Activated T-cell treated with anti-CD3 and anti-CD28 coated beads for 48 hours (primary cell): ENCODE measurements at regions not wholly inside any gene's neighbourhood (a gene's known extent, or its start where the extent isn't known, plus 50 kb on each side); places are given as distances from the start of the nearest gene placed in this dataset.
"Not testable (repeated sequence)": the region's sequence is repeated elsewhere in the genome, so short reads cannot be mapped to it uniquely, and the experiment has no call there.

Experiments used
- DNase-seq: peaks from one replicate; pipeline ENCODE4 v3.0.0-alpha.2; 2020; ENCODE audit warnings: low read depth

GRCh38 chr17:16870253-16871245, 101.4 kb downstream of the TNFRSF13B start:
- no peak for DNase-seq

- not testable (repeated sequence) for DNase-seq
Observed at GRCh38 chr17:16869531-16870252, 102.2 kb downstream of the TNFRSF13B start.

GRCh38 chr17:16868616-16869015, 103.3 kb downstream of the TNFRSF13B start:
- not testable (repeated sequence) for DNase-seq

DNA sequence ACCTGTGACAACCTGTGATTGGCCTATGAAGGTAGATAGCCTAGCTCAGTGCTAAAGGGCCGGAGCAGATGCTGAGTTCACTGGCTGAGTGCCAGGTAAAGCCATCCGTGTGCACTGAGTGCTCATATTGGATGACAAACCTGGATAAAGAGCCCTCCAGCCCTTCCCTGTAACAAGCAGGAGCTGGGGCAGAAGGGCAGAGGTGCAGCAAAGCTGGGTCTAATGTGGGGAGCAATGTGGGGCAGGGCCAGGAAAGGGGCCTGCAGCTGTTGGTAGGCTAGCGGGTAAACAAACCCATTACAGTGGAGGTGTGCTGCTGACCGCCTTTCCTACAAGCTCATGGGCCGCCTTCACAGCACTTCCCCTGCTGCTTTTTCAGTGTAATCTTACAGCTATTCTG, 104.4 kb downstream of the TNFRSF13B start:
- DNase-seq, result not testable (repeated sequence)

DNA sequence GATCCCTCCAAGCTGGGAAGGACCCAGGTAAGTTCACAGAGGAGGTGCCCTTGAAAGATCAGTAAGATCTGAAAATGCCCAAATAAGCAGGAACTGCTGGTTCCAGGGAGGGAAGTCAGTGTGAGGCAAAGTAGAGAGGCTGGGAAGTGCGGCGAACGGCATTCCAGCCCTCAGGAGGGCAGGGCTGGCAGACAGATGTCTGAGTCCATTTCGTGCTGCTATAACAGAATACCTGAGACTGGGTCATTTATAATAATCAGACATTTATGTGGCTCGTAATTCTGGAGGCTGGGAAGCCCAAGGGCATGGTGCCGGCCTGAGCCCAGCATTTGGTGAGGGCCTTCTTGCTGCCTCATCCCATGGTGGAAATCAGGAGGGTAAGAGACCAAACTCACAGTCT, 105.1 kb downstream of the TNFRSF13B start:
- DNase-seq, result not testable (repeated sequence)

GRCh38 chr17:16866436-16866835, 105.5 kb downstream of the TNFRSF13B start:
- DNase-seq, result no peak

- DNase-seq, result not testable (repeated sequence)
Observed at GRCh38 chr17:16865704-16866103, 106.2 kb downstream of the TNFRSF13B start.

- DNase-seq, result not testable (repeated sequence)
Observed at GRCh38 chr17:16865077-16865613, 106.8 kb downstream of the TNFRSF13B start.

- DNase-seq, result not testable (repeated sequence)
Observed at GRCh38 chr17:16864462-16865076, 107.3 kb downstream of the TNFRSF13B start.

DNA sequence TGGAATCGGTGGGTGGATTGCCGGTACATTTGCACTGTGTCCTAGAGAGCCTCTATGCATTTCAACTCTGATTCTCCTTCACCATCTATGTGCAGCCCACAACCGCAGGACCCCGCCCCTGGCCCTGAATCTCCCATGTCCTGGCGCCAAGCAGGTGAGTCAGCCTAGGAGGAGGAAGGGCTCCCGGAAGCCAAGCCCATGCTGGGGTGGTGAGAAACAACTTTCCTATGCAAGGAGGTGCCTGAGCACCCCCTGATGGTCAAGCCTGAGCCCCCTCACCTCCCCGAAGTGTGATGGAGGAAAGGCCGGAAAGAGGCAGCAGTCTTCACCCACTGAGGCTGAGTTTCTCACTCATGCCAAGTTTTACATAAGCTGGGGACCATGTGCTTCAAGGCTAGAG, 110.8 kb downstream of the TNFRSF13B start:
- DNase-seq, result not testable (repeated sequence)

GRCh38 chr17:16860467-16860866, 111.5 kb downstream of the TNFRSF13B start:
- DNase-seq, result not testable (repeated sequence)

GRCh38 chr17:16859515-16859914, 112.4 kb downstream of the TNFRSF13B start:
- not testable (repeated sequence) for DNase-seq

DNA sequence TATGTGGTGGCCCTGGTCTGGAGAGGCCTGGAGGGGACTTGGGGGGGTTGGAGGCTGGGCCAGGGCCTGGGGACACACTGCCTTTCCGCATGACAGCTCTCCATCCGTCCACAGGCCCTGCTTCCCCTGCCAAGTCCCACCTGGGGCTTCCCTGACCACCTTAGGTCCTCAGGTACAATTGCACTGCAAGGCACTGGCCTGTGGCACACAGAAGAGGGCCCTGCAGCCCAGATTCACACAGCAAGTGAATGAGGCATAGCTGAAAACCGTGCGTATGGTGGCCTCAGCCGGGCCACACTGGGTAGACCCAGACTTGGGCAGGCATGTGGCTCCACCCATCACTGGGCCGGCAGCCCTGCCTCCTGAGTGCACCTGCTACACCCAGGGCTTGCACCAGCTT, 114.2 kb downstream of the TNFRSF13B start:
- DNase-seq, result not testable (repeated sequence)

DNA sequence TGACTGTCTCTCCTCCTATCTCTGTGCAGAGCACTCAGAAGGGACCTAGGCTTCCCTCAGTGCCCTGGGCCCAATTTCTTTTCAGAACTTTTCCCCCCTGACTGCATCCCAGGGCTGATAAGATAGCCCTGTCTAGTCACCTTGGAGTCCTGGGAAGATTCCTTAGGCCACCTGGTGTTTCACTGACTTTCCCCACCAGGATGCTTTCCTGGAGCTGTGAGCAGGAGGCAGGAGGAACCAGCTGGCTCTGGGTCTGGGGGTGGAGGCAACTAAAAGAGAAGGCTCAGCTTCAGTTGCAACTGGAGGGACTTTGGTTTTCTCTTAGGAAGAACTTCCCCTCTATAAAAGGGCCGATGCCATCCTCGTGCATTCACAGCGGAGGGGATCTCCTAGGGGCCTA, 115.1 kb downstream of the TNFRSF13B start:
- DNase-seq, result not testable (repeated sequence)

DNA sequence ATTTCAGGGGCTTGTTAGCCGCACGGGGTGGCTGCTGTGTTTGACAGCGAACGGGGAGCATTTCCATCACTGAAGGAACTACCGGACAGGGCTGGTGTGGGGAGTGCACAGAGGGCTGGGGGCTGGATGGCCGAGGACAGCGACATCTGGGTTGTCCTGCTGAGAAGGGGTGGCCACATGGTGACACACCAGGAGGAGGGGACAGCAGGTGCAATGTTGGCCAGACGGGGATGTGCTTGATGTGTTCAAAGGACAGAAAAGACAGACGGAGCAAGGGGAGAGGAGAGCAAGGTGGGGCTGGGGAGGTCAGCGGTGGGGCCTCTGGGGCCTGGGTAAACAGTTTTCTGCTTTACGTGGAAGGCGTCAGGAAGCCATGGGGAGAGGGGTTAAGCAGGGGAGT, 115.7 kb downstream of the TNFRSF13B start:
- not testable (repeated sequence) for DNase-seq

DNA sequence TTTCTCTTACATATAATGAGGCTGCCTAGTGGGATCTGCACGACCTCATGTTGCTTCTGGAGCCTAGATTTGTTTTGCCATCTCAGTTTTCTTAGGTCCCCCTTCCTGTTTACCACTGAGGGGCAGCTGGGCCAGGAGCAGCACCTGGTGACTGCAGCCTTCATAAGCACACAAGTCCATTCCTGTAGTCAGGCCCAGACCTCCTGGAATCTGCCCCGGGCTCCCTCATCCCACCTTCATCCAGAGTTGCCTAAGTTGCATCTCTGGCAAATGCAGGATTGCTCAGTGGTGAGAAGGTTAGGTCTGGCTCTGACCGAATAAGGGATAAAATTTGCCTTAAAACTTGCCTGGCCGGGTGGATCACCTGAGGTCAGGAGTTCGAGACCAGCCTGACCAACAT, 117.3 kb downstream of the TNFRSF13B start:
- not testable (repeated sequence) for DNase-seq

- DNase-seq, result no peak
Observed at GRCh38 chr17:16853661-16854320, 118.1 kb downstream of the TNFRSF13B start.

DNA sequence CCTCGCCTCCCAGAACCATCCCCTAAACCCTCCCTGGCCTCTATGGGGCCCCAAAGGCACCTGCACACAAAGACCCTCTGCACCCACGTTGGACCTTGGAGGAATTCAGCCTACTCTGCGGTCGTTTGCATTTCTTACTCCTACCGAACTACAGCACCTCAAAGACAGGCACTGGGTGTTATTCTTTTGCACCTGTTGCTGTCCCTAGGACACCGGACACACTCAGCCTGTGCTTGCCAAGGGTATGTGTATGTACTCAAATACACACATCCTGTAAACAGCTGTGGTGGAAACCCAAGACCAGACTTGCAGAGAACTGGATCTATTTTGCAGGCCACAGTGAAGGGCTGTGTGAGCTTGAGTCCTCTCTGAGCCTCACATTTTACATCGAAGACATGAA, 122.1 kb downstream of the TNFRSF13B start:
- DNase-seq, result not testable (repeated sequence)

GRCh38 chr17:16848997-16849396, 122.9 kb downstream of the TNFRSF13B start:
- DNase-seq, result not testable (repeated sequence)

DNA sequence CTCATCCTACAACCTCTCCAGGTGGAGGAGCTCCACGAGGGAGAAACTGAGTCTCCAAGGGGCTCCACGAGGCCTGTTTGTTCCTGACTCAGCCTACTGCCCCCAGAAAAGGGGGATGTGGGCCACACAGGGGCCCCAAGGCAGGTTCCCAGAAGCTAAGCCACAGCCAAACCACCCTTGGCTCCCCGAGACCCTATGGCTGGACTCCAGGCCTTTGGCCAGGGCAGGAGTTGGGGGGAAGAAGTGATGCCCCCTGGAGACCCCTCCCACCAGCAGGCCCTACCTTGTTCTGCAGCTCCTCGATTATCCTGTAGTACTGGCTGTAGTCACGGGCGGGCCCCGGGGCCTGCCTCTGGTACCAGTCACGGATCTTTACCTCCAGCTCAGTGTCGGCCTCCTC, 126.8 kb downstream of the TNFRSF13B start:
- not testable (repeated sequence) for DNase-seq

GRCh38 chr17:16844669-16845068, 127.2 kb downstream of the TNFRSF13B start:
- not testable (repeated sequence) for DNase-seq
